ENCODE measurements at regions not wholly inside any gene's neighbourhood (a gene's known extent, or its start where the extent isn't known, plus 50 kb on each side); places are given as distances from the start of the nearest gene placed in this dataset.

GRCh38 chr1:201736707-201737320, 92.1 kb upstream of the IPO9 start:
- Histone ChIP-seq H3K4me3 (no peak overlapping the region), H3K27me3 (no peaks in the 10 kb centered on the region), H3K27ac (peak overlapping the region; percentile 97), H2AFZ (replicated peaks) (no peak overlapping the region), H3F3A (ENCODE audit: low read depth) (peaks cover 67% of the 10 kb centered on the region), H4K20me1 (ENCODE audit: low read depth) (peaks cover 2% of the 10 kb centered on the region), H3K9me3 (ENCODE audit: low read depth) (no peaks in the 10 kb centered on the region), H3K4me1 (peaks cover 64% of the 10 kb centered on the region), H3K9ac (no peak overlapping the region), H3K36me3 (no peaks in the 10 kb centered on the region), H3K79me2 (ENCODE audit: low read depth) (peaks cover 81% of the 10 kb centered on the region), H3K4me2 (peak overlapping the region; percentile 95)
- H3K27ac Mint-ChIP-seq: peak overlapping the region; percentile 100
- H3K27me3 Mint-ChIP-seq (ENCODE audit: insufficient read depth, low read depth): peaks cover 5% of the 10 kb centered on the region
- H3K4me1 Mint-ChIP-seq: peaks cover 72% of the 10 kb centered on the region
- no peaks in the 10 kb centered on the region for H3K9me3 Mint-ChIP-seq
- H3K4me3 Mint-ChIP-seq: peak overlapping the region; percentile 100
- TF ChIP-seq EZH2phosphoT487 (IDR thresholded peaks at IDR 0.05) (no peak), CTCF (IDR thresholded peaks at IDR 0.05) (no peak)
- H3K36me3 Mint-ChIP-seq: peaks cover 5% of the 10 kb centered on the region
- DNase-seq (ENCODE audit: low spot score): no peak

GRCh38 chr1:201737352-201738060, 91.5 kb upstream of the IPO9 start:
- Mint-ChIP-seq H3K9me3 (no peaks in the 10 kb centered on the region), H3K4me1 (peaks cover 76% of the 10 kb centered on the region), H3K36me3 (peaks cover 5% of the 10 kb centered on the region), H3K27ac (peak overlapping the region; percentile 100), H3K27me3 (ENCODE audit: insufficient read depth, low read depth) (peaks cover 5% of the 10 kb centered on the region), H3K4me3 (peak overlapping the region; percentile 100)
- no peaks in the 10 kb centered on the region for H3K27me3 ChIP-seq
- H3K4me2 ChIP-seq: peak overlapping the region; percentile 95
- H3K4me1 ChIP-seq: peaks cover 67% of the 10 kb centered on the region
- peak; percentile 90 for DNase-seq (ENCODE audit: low spot score)
- H4K20me1 ChIP-seq (ENCODE audit: low read depth): peaks cover 9% of the 10 kb centered on the region
- no peak overlapping the region for H3K9ac ChIP-seq
- no peak overlapping the region for H2AFZ ChIP-seq (replicated peaks)
- H3K79me2 ChIP-seq (ENCODE audit: low read depth): peaks cover 88% of the 10 kb centered on the region
- H3K36me3 ChIP-seq: no peaks in the 10 kb centered on the region
- H3F3A ChIP-seq (ENCODE audit: low read depth): peaks cover 74% of the 10 kb centered on the region
- H3K4me3 ChIP-seq: peak overlapping the region; percentile 72
- H3K9me3 ChIP-seq (ENCODE audit: low read depth): no peaks in the 10 kb centered on the region
- peak overlapping the region; percentile 97 for H3K27ac ChIP-seq
- no peak for TF ChIP-seq EZH2 (IDR thresholded peaks at IDR 0.05)
- no peak for TF ChIP-seq EZH2phosphoT487 (IDR thresholded peaks at IDR 0.05)
- TF ChIP-seq CTCF (IDR thresholded peaks at IDR 0.05): no peak

GRCh38 chr1:201739080-201739479, 89.9 kb upstream of the IPO9 start:
- H3K9me3 Mint-ChIP-seq: no peaks in the 10 kb centered on the region
- Histone ChIP-seq H3K27me3 (no peaks in the 10 kb centered on the region), H3K9ac (peak overlapping the region; percentile 78), H3F3A (ENCODE audit: low read depth) (peaks cover 79% of the 10 kb centered on the region), H4K20me1 (ENCODE audit: low read depth) (peaks cover 17% of the 10 kb centered on the region), H3K9me3 (ENCODE audit: low read depth) (no peaks in the 10 kb centered on the region), H3K79me2 (ENCODE audit: low read depth) (peaks cover 95% of the 10 kb centered on the region), H3K4me1 (peaks cover 68% of the 10 kb centered on the region), H3K4me3 (peak overlapping the region; percentile 72), H3K27ac (peak overlapping the region; percentile 97), H2AFZ (replicated peaks) (no peak overlapping the region), H3K4me2 (peak overlapping the region; percentile 95), H3K36me3 (no peaks in the 10 kb centered on the region)
- peaks cover 5% of the 10 kb centered on the region for H3K36me3 Mint-ChIP-seq
- H3K4me3 Mint-ChIP-seq: peak overlapping the region; percentile 100
- H3K4me1 Mint-ChIP-seq: peaks cover 81% of the 10 kb centered on the region
- peaks cover 5% of the 10 kb centered on the region for H3K27me3 Mint-ChIP-seq (ENCODE audit: insufficient read depth, low read depth)
- H3K27ac Mint-ChIP-seq: peak overlapping the region; percentile 100
- no peak for DNase-seq (ENCODE audit: low spot score)
- TF ChIP-seq EZH2phosphoT487 (IDR thresholded peaks at IDR 0.05) (no peak), EZH2 (IDR thresholded peaks at IDR 0.05) (no peak), CTCF (IDR thresholded peaks at IDR 0.05) (no peak)
